Heart left ventricle (tissue), 13 donors: ENCODE measurements at regions not wholly inside any gene's neighbourhood (a gene's known extent, or its start where the extent isn't known, plus 50 kb on each side); places are given as distances from the start of the nearest gene placed in this dataset.

Experiments used
- CTCF ChIP-seq, 12 donors: fragments of 200-600 bp; sonication (generic) in 4 of 12; IDR thresholded peaks; one replicate each; pipeline versions ENCODE4 v1.5.0 to v1.8.0; 2018 to 2022; ENCODE audit warnings: antibody characterized with exemption in 12 of 12, mild to moderate bottlenecking in 5 of 12
- POLR2A ChIP-seq, 2 donors: fragments of 450-650 bp; IDR thresholded peaks; one replicate each; pipeline ENCODE4 v1.6.1; 2017; ENCODE audit warnings: antibody characterized with exemption in 2 of 2, mild to moderate bottlenecking in 2 of 2, moderate library complexity in 2 of 2
- donor health status: ischemic (EF 13 %, LVEDD 7.1; RV severe dilation, severe dysfunction).
- donor health status: DM: no; HTN: yes; CAD: no.
- donor health status: DM: no; HTN: no; CAD: no.
- donor health status: ischemic (EF 25% LVEDD 6.9; RV normal size, moderate dysfunction).
- donor health status: ischemic (EF 25% LVEDD 5.7; RV mildly dilated, moderate dysfunction).
- donor health status: ischemic (EF 35%, LVEDD 5.7; RV mildly dilated, moderate dysfunction).
- donor health status: nonischemic (EF 11% LVEDD 7.7; RV severe dilation, severe dysfunction).
- donor health status: DM: yes; HTN: yes; CAD: no.
- donor health status: PGD.
- donor health status: ischemic (EF 29% LVEDD 5.4; RV normal size, mild dysfunction).
- donor health status: nonischemic (EF 23%, LVEDD 6.1; RV moderate dilation, normal function).

GRCh38 chr15:39269821-39270220 lies 311.1 kb upstream of the THBS1 start:
- no peak for TF ChIP-seq CTCF (IDR thresholded peaks at IDR 0.05)
- no peak for TF ChIP-seq POLR2A (IDR thresholded peaks at IDR 0.05)
